Keratinocyte (primary cell): ENCODE measurements at regions not wholly inside any gene's neighbourhood (a gene's known extent, or its start where the extent isn't known, plus 50 kb on each side); places are given as distances from the start of the nearest gene placed in this dataset.

Source experiments
- DNase-seq: peaks from one replicate; pipeline ENCODE4 v3.0.0-alpha.2; 2011; ENCODE audit warnings: low read depth, missing footprints, low spot score
- FAIRE-seq: peaks from 2 replicates; lab custom pipeline; 2011; peaks lifted over from hg19 to GRCh38; lab: Jason Lieb, UNC
- H2AFZ ChIP-seq: 2 replicates; pipeline ENCODE4 v1.6.0; 2012; ENCODE audit warnings: low read length, control low read depth, inconsistent platforms; ENCODE audit not compliant: control insufficient read depth
- H3K27ac ChIP-seq: 2 replicates; pipeline ENCODE4 v1.5.1; 2011; ENCODE audit warnings: low read length; ENCODE audit not compliant: control insufficient read depth, insufficient read depth
- H3K27me3 ChIP-seq: 3 replicates; pipeline ENCODE4 v1.6.0; 2011; ENCODE audit warnings: low read length; ENCODE audit not compliant: control insufficient read depth, insufficient read depth; ENCODE audit errors: extremely low read depth
- H3K36me3 ChIP-seq, 2 experiments: 2 replicates in 1 of 2; 3 replicates in 1 of 2; pipeline ENCODE4 v1.5.1; 2011; ENCODE audit warnings: low read length in 2 of 2, mild to moderate bottlenecking in 1 of 2; ENCODE audit not compliant: control insufficient read depth in 2 of 2, insufficient read depth in 2 of 2; ENCODE audit errors: extremely low read depth in 1 of 2
- H3K4me1 ChIP-seq: 3 replicates; pipeline ENCODE4 v1.5.1; 2011; ENCODE audit warnings: low read length; ENCODE audit not compliant: control insufficient read depth, insufficient read depth; ENCODE audit errors: extremely low read depth
- H3K4me2 ChIP-seq: 3 replicates; pipeline ENCODE4 v1.6.0; 2011; ENCODE audit warnings: low read depth, low read length; ENCODE audit not compliant: control insufficient read depth, insufficient read depth; ENCODE audit errors: extremely low read depth
- H3K4me3 ChIP-seq, 3 experiments: fragments of 200-600 bp in 1 of 3; sonication (generic) in 1 of 3; 2 replicates in 2 of 3; 3 replicates in 1 of 3; pipeline ENCODE4 v1.5.1; 2011 to 2016; ENCODE audit warnings: low read length in 3 of 3, mild to moderate bottlenecking in 3 of 3, control low read depth in 2 of 3, inconsistent platforms in 1 of 3, low read depth in 1 of 3, mixed read lengths in 1 of 3, mixed run types in 1 of 3, moderate library complexity in 1 of 3; ENCODE audit not compliant: control insufficient read depth in 2 of 3, insufficient read depth in 2 of 3; ENCODE audit errors: extremely low read depth in 1 of 3
- H3K79me2 ChIP-seq: 2 replicates; pipeline ENCODE4 v1.6.0; 2012; ENCODE audit warnings: low read length; ENCODE audit not compliant: control insufficient read depth, insufficient read depth
- H3K9ac ChIP-seq: 3 replicates; pipeline ENCODE4 v1.6.0; 2011; ENCODE audit warnings: low read length; ENCODE audit not compliant: control insufficient read depth, insufficient read depth; ENCODE audit errors: extremely low read depth
- H3K9me1 ChIP-seq: 3 replicates; pipeline ENCODE4 v1.6.0; 2011; ENCODE audit warnings: low read length; ENCODE audit not compliant: control insufficient read depth, insufficient read depth; ENCODE audit errors: extremely low read depth
- H3K9me3 ChIP-seq: 2 replicates; pipeline ENCODE4 v1.5.1; 2012; ENCODE audit warnings: low read depth, low read length; ENCODE audit not compliant: control insufficient read depth
- H4K20me1 ChIP-seq: 3 replicates; pipeline ENCODE4 v1.6.0; 2011; ENCODE audit warnings: low read length; ENCODE audit not compliant: control insufficient read depth, insufficient read depth; ENCODE audit errors: extremely low read depth
- CTCF ChIP-seq, 3 experiments: IDR thresholded peaks in 1 of 3; conservative IDR thresholded peaks in 1 of 3; optimal IDR thresholded peaks in 1 of 3; 2 replicates in 2 of 3; 3 replicates in 1 of 3; pipeline versions ENCODE3 to v1.5.1; 2011; ENCODE audit warnings: low read length in 3 of 3, mild to moderate bottlenecking in 3 of 3, moderate library complexity in 2 of 3, control low read depth in 1 of 3, inconsistent platforms in 1 of 3; ENCODE audit not compliant: insufficient read depth in 2 of 3; ENCODE audit errors: extremely low read depth in 1 of 3
- EZH2 ChIP-seq: IDR thresholded peaks from one replicate; pipeline ENCODE4 v1.6.1; 2012; ENCODE audit warnings: inconsistent platforms, mild to moderate bottlenecking, low read length, moderate library complexity
- dilution Hi-C: fragments of 300-500 bp; cut with MboI; formaldehyde crosslinking; loops from one replicate; pipeline ENCODE4 v1.7.0; 2020; ENCODE audit warnings: low sequenced_read_pairs; ENCODE audit not compliant: extremely low pct_ligation_motif_present

- no peak overlapping the region for H3K4me3 ChIP-seq
- DNase-seq: no peak
- no peaks in the 10 kb centered on the region for H3K36me3 ChIP-seq
- dilution Hi-C loops: no loop called here
- no peaks in the 10 kb centered on the region for H3K9me3 ChIP-seq
- no peak for TF ChIP-seq CTCF (optimal IDR thresholded peaks at IDR 0.05 in 1 of 3, IDR thresholded peaks at IDR 0.05 in 1 of 3, conservative IDR thresholded peaks at IDR 0.05 in 1 of 3; ENCODE audit: extremely low read depth in 1 of 3, insufficient read depth in 2 of 3, low read length in 3 of 3)
- no peak for TF ChIP-seq EZH2
- no peak overlapping the region for H3K4me2 ChIP-seq
- H3K79me2 ChIP-seq: no peaks in the 10 kb centered on the region
- no peaks in the 10 kb centered on the region for H3K9me1 ChIP-seq
- no peak overlapping the region for H3K27ac ChIP-seq
- no peak overlapping the region for H2AFZ ChIP-seq
- no peak overlapping the region for H3K9ac ChIP-seq
- H3K4me1 ChIP-seq: peaks cover 10% of the 10 kb centered on the region
- H3K27me3 ChIP-seq: no peaks in the 10 kb centered on the region
- FAIRE-seq: no peak
- no peaks in the 10 kb centered on the region for H4K20me1 ChIP-seq
These were observed 116.8 kb upstream of the SASH1 start for GRCh38 chr6:148225871-148226270.

- H3K4me2 ChIP-seq: no peak overlapping the region
- H3K4me3 ChIP-seq: no peak overlapping the region
- H3K36me3 ChIP-seq: no peaks in the 10 kb centered on the region
- FAIRE-seq (no peak), DNase-seq (no peak)
- H3K9ac ChIP-seq: no peak overlapping the region
- TF ChIP-seq EZH2 (no peak), CTCF (optimal IDR thresholded peaks at IDR 0.05 in 1 of 3, IDR thresholded peaks at IDR 0.05 in 1 of 3, conservative IDR thresholded peaks at IDR 0.05 in 1 of 3; ENCODE audit: extremely low read depth in 1 of 3, insufficient read depth in 2 of 3, low read length in 3 of 3) (no peak)
- peaks cover 15% of the 10 kb centered on the region for H3K4me1 ChIP-seq
- H3K27ac ChIP-seq: no peak overlapping the region
- H3K79me2 ChIP-seq: no peaks in the 10 kb centered on the region
- H3K27me3 ChIP-seq: no peaks in the 10 kb centered on the region
- no peaks in the 10 kb centered on the region for H3K9me3 ChIP-seq
- H2AFZ ChIP-seq: no peak overlapping the region
- dilution Hi-C loops: no loop called here
- no peaks in the 10 kb centered on the region for H3K9me1 ChIP-seq
- no peaks in the 10 kb centered on the region for H4K20me1 ChIP-seq
These were observed 116.4 kb upstream of the SASH1 start for GRCh38 chr6:148226284-148226683.
